ENCODE measurements at regions not wholly inside any gene's neighbourhood (a gene's known extent, or its start where the extent isn't known, plus 50 kb on each side); places are given as distances from the start of the nearest gene placed in this dataset.

- Histone ChIP-seq H3K27ac (replicated peaks) (no peak overlapping the region), H3K4me3 (replicated peaks; ENCODE audit: insufficient read depth, low read length) (no peak overlapping the region), H3K27me3 (ENCODE audit: insufficient read depth, poor library complexity, severe bottlenecking) (no peaks in the 10 kb centered on the region)
- DNase-seq (ENCODE audit: low read depth in 1 of 2, low spot score in 1 of 2) = no peak
- TF ChIP-seq SPI1 (IDR thresholded peaks at IDR 0.05; ENCODE audit: borderline replicate concordance, low read depth) (no peak), POLR2AphosphoS5 (IDR thresholded peaks at IDR 0.05; ENCODE audit: low read depth) (no peak), CTCF (IDR thresholded peaks at IDR 0.05; ENCODE audit: insufficient read depth, low read length) (no peak), REST (IDR thresholded peaks at IDR 0.05; ENCODE audit: insufficient replicate concordance, low read depth) (no peak), GABPA (IDR thresholded peaks at IDR 0.05; ENCODE audit: low read depth) (no peak)
These were observed 298.3 kb downstream of the PRL start for GRCh38 chr6:21998582-21998981.

GRCh38 chr6:21999012-21999528 lies 297.8 kb downstream of the PRL start:
- Histone ChIP-seq H3K27me3 (ENCODE audit: insufficient read depth, poor library complexity, severe bottlenecking) (no peaks in the 10 kb centered on the region), H3K4me3 (replicated peaks; ENCODE audit: insufficient read depth, low read length) (no peak overlapping the region), H3K27ac (replicated peaks) (no peak overlapping the region)
- no peak for TF ChIP-seq SPI1 (IDR thresholded peaks at IDR 0.05; ENCODE audit: borderline replicate concordance, low read depth)
- no peak for TF ChIP-seq POLR2AphosphoS5 (IDR thresholded peaks at IDR 0.05; ENCODE audit: low read depth)
- no peak for TF ChIP-seq GABPA (IDR thresholded peaks at IDR 0.05; ENCODE audit: low read depth)
- TF ChIP-seq CTCF (IDR thresholded peaks at IDR 0.05; ENCODE audit: insufficient read depth, low read length) = no peak
- DNase-seq (ENCODE audit: low read depth in 1 of 2, low spot score in 1 of 2) = no peak

- Histone ChIP-seq H3K4me3 (replicated peaks; ENCODE audit: insufficient read depth, low read length) (no peak overlapping the region), H3K27ac (replicated peaks) (no peak overlapping the region), H3K27me3 (ENCODE audit: insufficient read depth, poor library complexity, severe bottlenecking) (no peaks in the 10 kb centered on the region)
- no peak for DNase-seq (ENCODE audit: low read depth in 1 of 2, low spot score in 1 of 2)
- TF ChIP-seq REST (IDR thresholded peaks at IDR 0.05; ENCODE audit: insufficient replicate concordance, low read depth) = no peak
- TF ChIP-seq CTCF (IDR thresholded peaks at IDR 0.05; ENCODE audit: insufficient read depth, low read length) = no peak
- no peak for TF ChIP-seq SPI1 (IDR thresholded peaks at IDR 0.05; ENCODE audit: borderline replicate concordance, low read depth)
- no peak for TF ChIP-seq POLR2AphosphoS5 (IDR thresholded peaks at IDR 0.05; ENCODE audit: low read depth)
- no peak for TF ChIP-seq GABPA (IDR thresholded peaks at IDR 0.05; ENCODE audit: low read depth)
These were observed 297.1 kb downstream of the PRL start for GRCh38 chr6:21999741-22000140.
